OCI-LY7 (cell line): ENCODE measurements at regions not wholly inside any gene's neighbourhood (a gene's known extent, or its start where the extent isn't known, plus 50 kb on each side); places are given as distances from the start of the nearest gene placed in this dataset.

Experiments
- BruUV-seq: library from RNA; stranded (reverse); fragments of 400-500 nt; replicated peaks from 2 replicates; lab custom pipeline; 2021; lab: Mats Ljungman, UMichigan
- CTCF ChIA-PET: fragments of 300-600 bp; sonication (Branson Sonifier 250); formaldehyde crosslinking; loops from one replicate; lab custom pipeline; 2022; ENCODE audit warnings: antibody characterized with exemption; ENCODE audit not compliant: unreplicated experiment; lab: Charles Lee
- POLR2A ChIA-PET: fragments of 300-600 bp; sonication (Branson Sonifier 250); formaldehyde crosslinking; loops from one replicate; lab custom pipeline; 2022; ENCODE audit warnings: antibody characterized with exemption; lab: Charles Lee
- DNase-seq: peaks from one replicate; pipeline ENCODE4 v3.0.0-alpha.2; 2015; ENCODE audit warnings: low spot score
- H2AFZ ChIP-seq: fragments of 200-600 bp; sonication (generic), shearing (Covaris generic); 2 replicates; pipeline ENCODE4 v1.6.1; 2014; ENCODE audit warnings: mild to moderate bottlenecking, antibody characterized with exemption, low read length, moderate library complexity
- H3K27ac ChIP-seq: fragments of 200-600 bp; sonication (generic); 2 replicates; pipeline ENCODE4 v1.5.1; 2014; ENCODE audit warnings: mixed run types, low read depth, mild to moderate bottlenecking, moderate library complexity, low read length, inconsistent platforms; ENCODE audit not compliant: poor library complexity, severe bottlenecking
- H3K36me3 ChIP-seq: fragments of 200-600 bp; sonication (generic); 2 replicates; pipeline ENCODE4 v1.6.1; 2014; ENCODE audit warnings: mild to moderate bottlenecking, antibody characterized with exemption, low read length, moderate library complexity, mixed read lengths; ENCODE audit not compliant: insufficient read depth
- H3K4me1 ChIP-seq: fragments of 200-600 bp; sonication (generic); 2 replicates; pipeline ENCODE4 v1.5.1; 2014; ENCODE audit warnings: mild to moderate bottlenecking, low read length; ENCODE audit not compliant: insufficient read depth, poor library complexity, severe bottlenecking
- H3K4me2 ChIP-seq: fragments of 200-600 bp; sonication (generic); 2 replicates; pipeline ENCODE4 v1.6.1; 2014; ENCODE audit warnings: mild to moderate bottlenecking, low read length
- H3K4me3 ChIP-seq: fragments of 200-600 bp; sonication (generic); 2 replicates; pipeline ENCODE4 v1.5.1; 2014; ENCODE audit warnings: mild to moderate bottlenecking, low read depth, low read length; ENCODE audit not compliant: poor library complexity, severe bottlenecking
- H3K79me2 ChIP-seq: fragments of 200-600 bp; sonication (generic); 2 replicates; pipeline ENCODE4 v1.6.1; 2016; ENCODE audit warnings: low read depth, mild to moderate bottlenecking, low read length, moderate library complexity, mixed read lengths; ENCODE audit not compliant: insufficient read depth
- H3K9me2 ChIP-seq: fragments of 200-600 bp; sonication (generic); 2 replicates; pipeline ENCODE4 v1.6.1; 2016; ENCODE audit warnings: mild to moderate bottlenecking, low read length, mixed read lengths; ENCODE audit not compliant: insufficient read depth
- H3K9me3 ChIP-seq: fragments of 200-600 bp; sonication (generic); 2 replicates; pipeline ENCODE4 v1.6.1; 2014; ENCODE audit warnings: mild to moderate bottlenecking, mixed run types, low read length, mixed read lengths
- H4K20me1 ChIP-seq: fragments of 200-600 bp; sonication (generic); 2 replicates; pipeline ENCODE4 v1.6.1; 2014; ENCODE audit warnings: mild to moderate bottlenecking, antibody characterized with exemption, low read length, moderate library complexity, mixed read lengths; ENCODE audit not compliant: insufficient read depth
- CTCF ChIP-seq: fragments of 200-600 bp; sonication (generic); conservative IDR thresholded peaks from 2 replicates; pipeline ENCODE4 v1.5.1; 2014; ENCODE audit warnings: mild to moderate bottlenecking, antibody characterized with exemption, low read length, moderate library complexity, mixed read lengths
- EZH2phosphoT487 ChIP-seq: fragments of 200-600 bp; sonication (generic); IDR thresholded peaks from 2 replicates; pipeline ENCODE4 v1.6.1; 2018; ENCODE audit warnings: low read depth, borderline replicate concordance, mild to moderate bottlenecking, mixed run types, antibody characterized with exemption, low read length, moderate library complexity, mixed read lengths
- intact Hi-C: fragments of 100-400 bp; cut with micrococcal nuclease; formaldehyde crosslinking; loops from one replicate; pipeline ENCODE4 v1.10.0; 2022; ENCODE audit not compliant: unreplicated experiment

GRCh38 chr7:125636320-125636962 lies 706.8 kb upstream of the POT1 start:
- Histone ChIP-seq H3K27ac (no peak overlapping the region), H3K9me3 (no peaks in the 10 kb centered on the region), H3K4me3 (no peak overlapping the region), H2AFZ (no peak overlapping the region), H3K4me1 (no peaks in the 10 kb centered on the region), H3K9me2 (no peaks in the 10 kb centered on the region), H3K36me3 (no peaks in the 10 kb centered on the region), H3K4me2 (no peak overlapping the region), H4K20me1 (no peaks in the 10 kb centered on the region), H3K79me2 (no peaks in the 10 kb centered on the region)
- intact Hi-C loops: no loop called here
- ChIA-PET POLR2A (no interaction called here), CTCF (no interaction called here)
- no TSS peak for BruUV-seq
- no peak for TF ChIP-seq CTCF
- TF ChIP-seq EZH2phosphoT487: no peak
- DNase-seq: no peak

GRCh38 chr7:125618516-125618915 lies 688.9 kb upstream of the POT1 start:
- no peaks in the 10 kb centered on the region for H3K9me3 ChIP-seq
- TF ChIP-seq CTCF: no peak
- TF ChIP-seq EZH2phosphoT487: no peak
- H3K79me2 ChIP-seq: no peaks in the 10 kb centered on the region
- intact Hi-C loops: no loop called here
- no peak overlapping the region for H3K4me2 ChIP-seq
- CTCF ChIA-PET: no interaction called here
- no peaks in the 10 kb centered on the region for H3K36me3 ChIP-seq
- DNase-seq: no peak
- no peaks in the 10 kb centered on the region for H3K9me2 ChIP-seq
- no peaks in the 10 kb centered on the region for H3K4me1 ChIP-seq
- H4K20me1 ChIP-seq: no peaks in the 10 kb centered on the region
- H3K4me3 ChIP-seq: no peak overlapping the region
- POLR2A ChIA-PET: no interaction called here
- no peak overlapping the region for H3K27ac ChIP-seq
- no TSS peak for BruUV-seq
- no peak overlapping the region for H2AFZ ChIP-seq

GRCh38 chr7:125611582-125611981 lies 682.0 kb upstream of the POT1 start:
- no peak for DNase-seq
- CTCF ChIA-PET: no interaction called here
- H3K79me2 ChIP-seq: no peaks in the 10 kb centered on the region
- BruUV-seq: no TSS peak
- no peak overlapping the region for H2AFZ ChIP-seq
- TF ChIP-seq EZH2phosphoT487: no peak
- TF ChIP-seq CTCF: no peak
- no peaks in the 10 kb centered on the region for H3K9me3 ChIP-seq
- H3K4me1 ChIP-seq: no peaks in the 10 kb centered on the region
- H3K9me2 ChIP-seq: no peaks in the 10 kb centered on the region
- POLR2A ChIA-PET: no interaction called here
- H4K20me1 ChIP-seq: no peaks in the 10 kb centered on the region
- H3K4me2 ChIP-seq: no peak overlapping the region
- H3K36me3 ChIP-seq: no peaks in the 10 kb centered on the region
- intact Hi-C loops: no loop called here
- no peak overlapping the region for H3K4me3 ChIP-seq
- H3K27ac ChIP-seq: no peak overlapping the region
